PC-9 (cell line): ENCODE measurements at regions not wholly inside any gene's neighbourhood (a gene's known extent, or its start where the extent isn't known, plus 50 kb on each side); places are given as distances from the start of the nearest gene placed in this dataset.

Source experiments
- BruUV-seq: library from RNA; stranded (reverse); fragments of 400-500 nt; replicated peaks from 2 replicates; lab custom pipeline; 2021; lab: Mats Ljungman, UMichigan
- CTCF ChIA-PET: fragments of 300-600 bp; sonication (Branson Sonifier 250); formaldehyde crosslinking; loops from one replicate; lab custom pipeline; 2022; ENCODE audit warnings: antibody characterized with exemption; lab: Charles Lee
- POLR2A ChIA-PET: fragments of 300-600 bp; sonication (Branson Sonifier 250); formaldehyde crosslinking; loops from one replicate; lab custom pipeline; 2022; ENCODE audit warnings: antibody characterized with exemption; ENCODE audit not compliant: unreplicated experiment; lab: Charles Lee
- DNase-seq, 2 experiments: peaks; one replicate each; pipeline versions ENCODE4 v3.0.0 to v3.0.0-alpha.2; 2015 to 2022; ENCODE audit warnings: mixed read lengths in 1 of 2
- H2AFZ ChIP-seq: fragments of 200-600 bp; sonication (generic); 2 replicates; pipeline ENCODE4 v1.8.1; 2017; ENCODE audit warnings: antibody characterized with exemption
- H3F3A ChIP-seq: fragments of 200-600 bp; sonication (generic); 2 replicates; pipeline ENCODE4 v1.8.1; 2017; ENCODE audit warnings: antibody characterized with exemption, mild to moderate bottlenecking, low read depth; ENCODE audit not compliant: insufficient read depth
- H3K27ac ChIP-seq: fragments of 200-600 bp; sonication (generic); 2 replicates; pipeline ENCODE4 v1.6.1; 2016; ENCODE audit warnings: mixed run types
- H3K27me3 ChIP-seq: fragments of 200-600 bp; sonication (generic); 2 replicates; pipeline ENCODE4 v1.6.1; 2016; ENCODE audit warnings: low read depth, mixed run types; ENCODE audit not compliant: insufficient read depth
- H3K36me3 ChIP-seq: fragments of 200-600 bp; sonication (generic); 2 replicates; pipeline ENCODE4 v1.6.1; 2016; ENCODE audit warnings: low read depth, mixed run types
- H3K4me1 ChIP-seq: fragments of 200-600 bp; sonication (generic); replicated peaks from 2 replicates; pipeline ENCODE4 v1.6.1; 2016; ENCODE audit warnings: mixed run types; ENCODE audit not compliant: insufficient read depth
- H3K4me2 ChIP-seq: fragments of 200-600 bp; sonication (generic); 2 replicates; pipeline ENCODE4 v1.6.1; 2017; ENCODE audit warnings: mixed run types
- H3K4me3 ChIP-seq: fragments of 200-600 bp; sonication (generic); 2 replicates; pipeline ENCODE4 v1.6.1; 2016; ENCODE audit warnings: mixed run types
- H3K79me2 ChIP-seq: fragments of 200-600 bp; sonication (generic); 2 replicates; pipeline ENCODE4 v1.6.1; 2017; ENCODE audit warnings: low read depth, mixed run types
- H3K9me2 ChIP-seq: fragments of 200-600 bp; sonication (generic); 2 replicates; pipeline ENCODE4 v1.8.1; 2017; ENCODE audit warnings: mild to moderate bottlenecking; ENCODE audit not compliant: insufficient read depth
- H3K9me3 ChIP-seq: fragments of 200-600 bp; sonication (generic); 2 replicates; pipeline ENCODE4 v1.8.1; 2016; ENCODE audit warnings: low read depth; ENCODE audit not compliant: insufficient read depth
- H4K20me1 ChIP-seq: fragments of 200-600 bp; sonication (generic); 2 replicates; pipeline ENCODE4 v1.8.1; 2017; ENCODE audit not compliant: insufficient read depth
- CTCF ChIP-seq: fragments of 200-600 bp; sonication (generic); conservative IDR thresholded peaks from 2 replicates; pipeline ENCODE4 v1.6.1; 2017; ENCODE audit warnings: mixed run types, antibody characterized with exemption, mild to moderate bottlenecking, moderate library complexity
- EZH2 ChIP-seq: fragments of 200-600 bp; sonication (generic); IDR thresholded peaks from 2 replicates; pipeline ENCODE4 v1.8.0; 2017; ENCODE audit warnings: antibody characterized with exemption, low read depth
- intact Hi-C: fragments of 100-400 bp; cut with micrococcal nuclease; formaldehyde crosslinking; loops from one replicate; pipeline ENCODE4 v1.10.0; 2022; ENCODE audit not compliant: unreplicated experiment

GRCh38 chr6:5937936-5938706 lies 68.6 kb downstream of the NRN1 start:
- intact Hi-C loops, result no loop called here
- H3K9me3 ChIP-seq, result no peaks in the 10 kb centered on the region
- H3K27me3 ChIP-seq, result peaks cover 24% of the 10 kb centered on the region
- ChIA-PET POLR2A (no interaction called here), CTCF (no interaction called here)
- no peaks in the 10 kb centered on the region for H3K36me3 ChIP-seq
- H3F3A ChIP-seq, result no peaks in the 10 kb centered on the region
- H3K4me3 ChIP-seq, result no peak overlapping the region
- no peaks in the 10 kb centered on the region for H3K79me2 ChIP-seq
- DNase-seq, result no peak
- no peak overlapping the region for H3K27ac ChIP-seq
- no TSS peak for BruUV-seq
- H3K4me1 ChIP-seq, result no peaks in the 10 kb centered on the region
- no peak overlapping the region for H2AFZ ChIP-seq
- TF ChIP-seq EZH2 (no peak), CTCF (no peak)
- no peaks in the 10 kb centered on the region for H4K20me1 ChIP-seq
- no peaks in the 10 kb centered on the region for H3K9me2 ChIP-seq
- H3K4me2 ChIP-seq, result no peak overlapping the region

GRCh38 chr6:5937169-5937909 lies 69.4 kb downstream of the NRN1 start:
- Histone ChIP-seq H3K27me3 (peaks cover 24% of the 10 kb centered on the region), H3K27ac (no peak overlapping the region), H3K4me3 (no peak overlapping the region), H2AFZ (no peak overlapping the region), H3K4me1 (no peaks in the 10 kb centered on the region), H3K4me2 (no peak overlapping the region), H3F3A (no peaks in the 10 kb centered on the region), H3K9me2 (no peaks in the 10 kb centered on the region), H3K36me3 (no peaks in the 10 kb centered on the region), H3K9me3 (no peaks in the 10 kb centered on the region), H4K20me1 (no peaks in the 10 kb centered on the region), H3K79me2 (no peaks in the 10 kb centered on the region)
- no peak for DNase-seq
- TF ChIP-seq EZH2, result no peak
- intact Hi-C loops, result no loop called here
- no TSS peak for BruUV-seq
- CTCF ChIA-PET, result no interaction called here
- POLR2A ChIA-PET, result no interaction called here

- H3K27ac ChIP-seq, result no peak overlapping the region
- no peaks in the 10 kb centered on the region for H3K36me3 ChIP-seq
- H3K4me1 ChIP-seq, result no peaks in the 10 kb centered on the region
- intact Hi-C loops, result no loop called here
- BruUV-seq, result no TSS peak
- peaks cover 24% of the 10 kb centered on the region for H3K27me3 ChIP-seq
- no peaks in the 10 kb centered on the region for H3F3A ChIP-seq
- TF ChIP-seq CTCF (no peak), EZH2 (no peak)
- POLR2A ChIA-PET, result no interaction called here
- H3K4me3 ChIP-seq, result no peak overlapping the region
- H3K79me2 ChIP-seq, result no peaks in the 10 kb centered on the region
- DNase-seq, result no peak
- H2AFZ ChIP-seq, result no peak overlapping the region
- H4K20me1 ChIP-seq, result no peaks in the 10 kb centered on the region
- no peak overlapping the region for H3K4me2 ChIP-seq
- H3K9me3 ChIP-seq, result no peaks in the 10 kb centered on the region
- CTCF ChIA-PET, result no interaction called here
- no peaks in the 10 kb centered on the region for H3K9me2 ChIP-seq
Measured at GRCh38 chr6:5936631-5937030, 70.1 kb downstream of the NRN1 start.
